DND-41 (cell line): ENCODE measurements at regions not wholly inside any gene's neighbourhood (a gene's known extent, or its start where the extent isn't known, plus 50 kb on each side); places are given as distances from the start of the nearest gene placed in this dataset.

Experiments used
- EZH2 ChIP-seq: IDR thresholded peaks from 3 replicates; pipeline ENCODE4 v1.6.1; 2012; ENCODE audit warnings: borderline replicate concordance, low read depth, mild to moderate bottlenecking, moderate library complexity, low read length, inconsistent platforms; ENCODE audit not compliant: severe bottlenecking
- TF ChIP-seq, protein P1 (sequence below): IDR thresholded peaks from 2 replicates; pipeline ENCODE4 v1.5.1; 2012; ENCODE audit warnings: borderline replicate concordance, low read length, moderate library complexity, mild to moderate bottlenecking; ENCODE audit not compliant: poor library complexity, severe bottlenecking; ENCODE audit errors: extremely low read depth

DNA sequence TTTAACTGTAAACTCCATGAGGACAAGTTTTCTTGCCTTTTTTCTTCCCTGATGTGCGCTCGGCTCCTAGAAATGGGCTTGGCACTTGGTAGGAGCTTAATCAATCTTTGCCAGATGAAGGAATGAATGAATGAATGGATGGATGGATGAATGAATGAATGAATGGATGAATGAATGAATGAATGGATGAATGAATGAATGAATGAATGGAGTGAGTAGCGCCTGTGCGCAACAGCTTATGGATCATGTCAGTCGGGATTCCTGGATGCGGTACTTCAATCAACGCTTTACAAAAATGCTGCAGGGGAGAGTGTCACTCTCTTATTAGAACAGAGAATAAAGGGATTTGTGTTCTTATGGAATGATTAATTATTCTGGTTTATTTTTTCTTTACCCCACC, 267.3 kb downstream of the TFAP2C start:
- TF ChIP-seq, protein P1, sequence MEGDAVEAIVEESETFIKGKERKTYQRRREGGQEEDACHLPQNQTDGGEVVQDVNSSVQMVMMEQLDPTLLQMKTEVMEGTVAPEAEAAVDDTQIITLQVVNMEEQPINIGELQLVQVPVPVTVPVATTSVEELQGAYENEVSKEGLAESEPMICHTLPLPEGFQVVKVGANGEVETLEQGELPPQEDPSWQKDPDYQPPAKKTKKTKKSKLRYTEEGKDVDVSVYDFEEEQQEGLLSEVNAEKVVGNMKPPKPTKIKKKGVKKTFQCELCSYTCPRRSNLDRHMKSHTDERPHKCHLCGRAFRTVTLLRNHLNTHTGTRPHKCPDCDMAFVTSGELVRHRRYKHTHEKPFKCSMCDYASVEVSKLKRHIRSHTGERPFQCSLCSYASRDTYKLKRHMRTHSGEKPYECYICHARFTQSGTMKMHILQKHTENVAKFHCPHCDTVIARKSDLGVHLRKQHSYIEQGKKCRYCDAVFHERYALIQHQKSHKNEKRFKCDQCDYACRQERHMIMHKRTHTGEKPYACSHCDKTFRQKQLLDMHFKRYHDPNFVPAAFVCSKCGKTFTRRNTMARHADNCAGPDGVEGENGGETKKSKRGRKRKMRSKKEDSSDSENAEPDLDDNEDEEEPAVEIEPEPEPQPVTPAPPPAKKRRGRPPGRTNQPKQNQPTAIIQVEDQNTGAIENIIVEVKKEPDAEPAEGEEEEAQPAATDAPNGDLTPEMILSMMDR: no peak
- no peak for TF ChIP-seq EZH2
